K562 (cell line): ENCODE measurements at regions not wholly inside any gene's neighbourhood (a gene's known extent, or its start where the extent isn't known, plus 50 kb on each side); places are given as distances from the start of the nearest gene placed in this dataset.

Source experiments
- ATAC-seq: fragments of 200-7000 bp; cut with Tn5 transposase; 3 replicates; pipeline ENCODE4 v1.9.1; 2020; ENCODE audit warnings: moderate library complexity
- BruUV-seq: library from RNA; stranded (reverse); fragments of 400-500 nt; replicated peaks from 2 replicates; lab custom pipeline; 2021; lab: Mats Ljungman, UMichigan
- CTCF ChIA-PET: fragments of 300-600 bp; formaldehyde crosslinking; extraction: SDS; loops from one replicate; lab custom pipeline; 2021; ENCODE audit warnings: low intra/inter-chr PET ratio; lab: Yijun Ruan, JAX
- POLR2A ChIA-PET: fragments of 300-600, 350-650 bp; sonication (Branson Sonifier 250); formaldehyde crosslinking; extraction: SDS; loops from one replicate; lab custom pipeline; 2021; ENCODE audit warnings: antibody characterized with exemption, inconsistent platforms; lab: Yijun Ruan, JAX
- DNase-seq, 4 experiments: peaks; one replicate each; pipeline versions ENCODE4 v3.0.0 to v3.0.0-alpha.2; 2011 to 2018; ENCODE audit warnings: low spot score in 3 of 4, mixed read lengths in 3 of 4; ENCODE audit errors: extremely low read depth in 1 of 4
- FAIRE-seq: peaks from 2 replicates; lab custom pipeline; 2011; peaks lifted over from hg19 to GRCh38; lab: Jason Lieb, UNC
- H2AFZ ChIP-seq: 2 replicates; pipeline ENCODE4 v1.6.0; 2011; ENCODE audit warnings: low read depth, low read length, control low read depth, inconsistent platforms
- H3K27ac ChIP-seq: fragments of 200-600 bp; 3 replicates; pipeline ENCODE4 v1.8.0; 2011; ENCODE audit warnings: low read depth, mild to moderate bottlenecking, control low read depth, inconsistent platforms, low read length, moderate library complexity, mixed read lengths; ENCODE audit errors: extremely low read depth
- H3K27me3 ChIP-seq, 2 experiments: fragments of 300-600 bp in 1 of 2; 2 replicates in 1 of 2; 3 replicates in 1 of 2; pipeline versions ENCODE4 v1.6.0 to v1.8.0; 2011; ENCODE audit warnings: inconsistent platforms in 2 of 2, low read length in 2 of 2, mild to moderate bottlenecking in 1 of 2, mixed read lengths in 1 of 2, moderate library complexity in 1 of 2; ENCODE audit not compliant: control insufficient read depth in 2 of 2, insufficient read depth in 2 of 2
- H3K36me3 ChIP-seq: fragments of 300-600 bp; 3 replicates; pipeline ENCODE4 v1.8.0; 2011; ENCODE audit warnings: mild to moderate bottlenecking, low read length, inconsistent platforms; ENCODE audit not compliant: control insufficient read depth, insufficient read depth
- H3K4me1 ChIP-seq, 2 experiments: fragments of 200-600 bp in 1 of 2; replicated peaks in 1 of 2; 2 replicates in 1 of 2; 3 replicates in 1 of 2; pipeline versions ENCODE4 v1.5.1 to v1.8.0; 2011; ENCODE audit warnings: inconsistent platforms in 2 of 2, low read length in 2 of 2, mild to moderate bottlenecking in 1 of 2, mixed read lengths in 1 of 2, moderate library complexity in 1 of 2; ENCODE audit not compliant: control insufficient read depth in 2 of 2, insufficient read depth in 2 of 2
- H3K4me2 ChIP-seq: 2 replicates; pipeline ENCODE4 v1.6.1; 2011; ENCODE audit warnings: low read length, control low read depth, inconsistent platforms, mixed read lengths; ENCODE audit not compliant: insufficient read depth
- H3K4me3 ChIP-seq: fragments of 200-600 bp; sonication (generic), shearing (Covaris generic); 2 replicates; pipeline ENCODE4 v1.5.1; 2016; ENCODE audit warnings: control low read depth, inconsistent platforms
- H3K79me2 ChIP-seq: fragments of 200-600 bp; 3 replicates; pipeline ENCODE4 v1.8.0; 2011; ENCODE audit warnings: low read length, inconsistent platforms; ENCODE audit not compliant: control insufficient read depth, insufficient read depth
- H3K9ac ChIP-seq, 2 experiments: 2 replicates each; pipeline versions ENCODE4 v1.6.0 to v1.6.1; 2011; ENCODE audit warnings: low read depth in 2 of 2, low read length in 2 of 2, control low read depth in 1 of 2, inconsistent platforms in 1 of 2, mild to moderate bottlenecking in 1 of 2, mixed read lengths in 1 of 2; ENCODE audit not compliant: insufficient read depth in 1 of 2
- H3K9me1 ChIP-seq: one replicate; pipeline ENCODE4 v1.6.0; 2011; ENCODE audit warnings: inconsistent platforms, mild to moderate bottlenecking, low read length, moderate library complexity; ENCODE audit not compliant: control insufficient read depth, insufficient read depth
- H3K9me3 ChIP-seq: replicated peaks from 2 replicates; pipeline ENCODE4 v1.5.1; 2011; ENCODE audit warnings: low read depth, low read length, inconsistent platforms; ENCODE audit not compliant: control insufficient read depth, insufficient read depth
- H4K20me1 ChIP-seq: replicated peaks from 2 replicates; pipeline ENCODE4 v1.6.1; 2011; ENCODE audit warnings: low read length, inconsistent platforms, mixed read lengths; ENCODE audit not compliant: control insufficient read depth, insufficient read depth
- JUNB ChIP-seq: fragments of 450-650 bp; formaldehyde crosslinking; conservative IDR thresholded peaks from 2 replicates; pipeline ENCODE4 v1.4.0; 2020; ENCODE audit warnings: mild to moderate bottlenecking
- OTX1 ChIP-seq: fragments of 450-650 bp; formaldehyde crosslinking; IDR thresholded peaks from 2 replicates; pipeline ENCODE4 v1.4.0; 2022; ENCODE audit warnings: mild to moderate bottlenecking
- POLR2A ChIP-seq: fragments of 450-650 bp; conservative IDR thresholded peaks from 2 replicates; pipeline ENCODE4 v1.6.1; 2016
- RBM14 ChIP-seq: fragments of 200-400 bp; formaldehyde crosslinking; IDR thresholded peaks from 2 replicates; pipeline ENCODE4 v1.6.1; 2018; ENCODE audit warnings: low read depth, mild to moderate bottlenecking, low read length, moderate library complexity, borderline replicate concordance; ENCODE audit not compliant: insufficient read depth
- RFX1 ChIP-seq: fragments of 450-650 bp; IDR thresholded peaks from 2 replicates; pipeline ENCODE4 v1.6.1; 2016; ENCODE audit warnings: mild to moderate bottlenecking, moderate library complexity
- WGBS: fragments of 100-300 bp; shearing (Covaris generic); methylation state at CpG from one replicate; pipeline ENCODE4 v1.1.6; 2016; ENCODE audit warnings: low coverage, mixed read lengths; ENCODE audit not compliant: insufficient coverage; ENCODE audit errors: missing lambda C conversion rate; 5-methylcytosine and 5-hydroxymethylcytosine counted together
- in situ Hi-C: fragments of 300-500 bp; cut with MboI; formaldehyde crosslinking; loops from 4 replicates; pipeline ENCODE4 v1.15.0; 2018; ENCODE audit warnings: inconsistent platforms, mixed read lengths
- intact Hi-C: fragments of 100-400 bp; cut with micrococcal nuclease; formaldehyde crosslinking; loops from 2 replicates; pipeline ENCODE4 v1.14.2; 2022

- Histone ChIP-seq H3K9me3 (no peaks in the 10 kb centered on the region), H3K9ac (no peak overlapping the region), H2AFZ (no peak overlapping the region), H3K9me1 (no peaks in the 10 kb centered on the region), H3K79me2 (no peaks in the 10 kb centered on the region), H3K4me1 (no peaks in the 10 kb centered on the region), H3K36me3 (no peaks in the 10 kb centered on the region), H3K27ac (no peak overlapping the region), H3K27me3 (peaks cover 3 to 10% of the 10 kb centered on the region in 2 experiments; a peak in 4 of 5 replicates), H3K4me2 (no peak overlapping the region), H3K4me3 (no peak overlapping the region), H4K20me1 (no peaks in the 10 kb centered on the region)
- intact Hi-C loops = no loop called here
- CTCF ChIA-PET = no interaction called here
- in situ Hi-C loops = no loop called here
- ATAC-seq = no peak
- TF ChIP-seq POLR2A (no peak), RBM14 (no peak), RFX1 (peak; percentile 64)
- POLR2A ChIA-PET = no interaction called here
- BruUV-seq = no TSS peak
- FAIRE-seq = no peak
- WGBS = 0% methylated on average over 2 of the region's 2 CpGs
- DNase-seq = no peak
Observed at GRCh38 chr14:97100306-97100705, 303.1 kb downstream of the VRK1 start.

- intact Hi-C loops (no loop called here), in situ Hi-C loops (no loop called here)
- H3K9me3 ChIP-seq = no peaks in the 10 kb centered on the region
- H3K79me2 ChIP-seq = no peaks in the 10 kb centered on the region
- no peaks in the 10 kb centered on the region for H4K20me1 ChIP-seq
- no peak for FAIRE-seq
- no peak for ATAC-seq
- H3K4me1 ChIP-seq = no peaks in the 10 kb centered on the region
- H3K27me3 ChIP-seq = peaks cover 3 to 14% of the 10 kb centered on the region in 2 experiments; a peak in 4 of 5 replicates
- no peak overlapping the region for H3K4me3 ChIP-seq
- CTCF ChIA-PET = no interaction called here
- no peaks in the 10 kb centered on the region for H3K9me1 ChIP-seq
- no peak overlapping the region for H3K27ac ChIP-seq
- H3K4me2 ChIP-seq = no peak overlapping the region
- BruUV-seq = no TSS peak
- no peak for DNase-seq
- 1% methylated on average over 8 of the region's 8 CpGs for WGBS
- no peak overlapping the region for H3K9ac ChIP-seq
- H2AFZ ChIP-seq = no peak overlapping the region
- H3K36me3 ChIP-seq = no peaks in the 10 kb centered on the region
- TF ChIP-seq OTX1 (CRISPR knock-in tag) = no peak
- no peak for TF ChIP-seq JUNB (CRISPR knock-in tag)
- POLR2A ChIA-PET = interaction anchor here (0.7 kb wide), 1 partner anchor 13 kb away, joined by 3 read pairs; no protein-coding TSS in a partner anchor
Observed at GRCh38 chr14:97101561-97101960, 304.4 kb downstream of the VRK1 start.
